ENCODE measurements at regions not wholly inside any gene's neighbourhood (a gene's known extent, or its start where the extent isn't known, plus 50 kb on each side); places are given as distances from the start of the nearest gene placed in this dataset.

GRCh38 chr3:30996467-30996866, 102.0 kb upstream of the GADL1 start (continued):
- TF ChIP-seq ELK1 (IDR thresholded peaks at IDR 0.05; ENCODE audit: low read depth, low read length) = no peak

GRCh38 chr3:31002730-31003129, 108.3 kb upstream of the GADL1 start:
- ChIA-PET POLR2A (no interaction called here), CTCF (no interaction called here)

More at GRCh38 chr3:31002730-31003129, 108.3 kb upstream of the GADL1 start:
- H3K4me3 ChIP-seq = no peak overlapping the region
- ATAC-seq (no peak), DNase-seq (ENCODE audit: low read depth in 1 of 2, low spot score in 1 of 2) (no peak), FAIRE-seq (no peak)
- H3K4me1 ChIP-seq = no peaks in the 10 kb centered on the region
- 38% methylated on average over 3 of the region's 3 CpGs for WGBS (ENCODE audit: missing lambda C conversion rate)
- H3K27ac ChIP-seq = no peak overlapping the region
- TF ChIP-seq REST (IDR thresholded peaks at IDR 0.05) (no peak), POLR2AphosphoS2 (conservative IDR thresholded peaks at IDR 0.05; ENCODE audit: low read length) (no peak), E2F6 (IDR thresholded peaks at IDR 0.05; ENCODE audit: borderline replicate concordance, low read depth) (no peak), RFX5 (IDR thresholded peaks at IDR 0.05) (no peak), USF2 (IDR thresholded peaks at IDR 0.05) (no peak), ELK1 (IDR thresholded peaks at IDR 0.05; ENCODE audit: low read depth, low read length) (no peak), MAFK (IDR thresholded peaks at IDR 0.05; ENCODE audit: partially characterized antibody) (no peak), PBX3 (IDR thresholded peaks at IDR 0.05) (no peak)
- no peak overlapping the region for H3K4me2 ChIP-seq
- H3K9me3 ChIP-seq = no peaks in the 10 kb centered on the region

Measured in A549 (cell line).